GF-D8 (cell line): ENCODE measurements at regions not wholly inside any gene's neighbourhood (a gene's known extent, or its start where the extent isn't known, plus 50 kb on each side); places are given as distances from the start of the nearest gene placed in this dataset.

ENCODE experiments used
- DNase-seq: peaks from one replicate; lab custom pipeline; 2025; lab: John Stamatoyannopoulos, UW

GRCh38 chr3:41111011-41111410, 88.3 kb upstream of the CTNNB1 start:
- peak; percentile 72 for DNase-seq

GRCh38 chr3:41112466-41112865, 86.8 kb upstream of the CTNNB1 start:
- no peak for DNase-seq

- no peak for DNase-seq
Observed at GRCh38 chr3:41115069-41115468, 84.2 kb upstream of the CTNNB1 start.

GRCh38 chr3:41116851-41117250, 82.5 kb upstream of the CTNNB1 start:
- no peak for DNase-seq

- DNase-seq, result peak; percentile 98
Observed at GRCh38 chr3:41117398-41117870, 81.9 kb upstream of the CTNNB1 start.

- DNase-seq, result no peak
Observed at GRCh38 chr3:41118461-41119390, 80.6 kb upstream of the CTNNB1 start.

- DNase-seq, result no peak
Observed at GRCh38 chr3:41120460-41120859, 78.8 kb upstream of the CTNNB1 start.

- DNase-seq, result no peak
Observed at GRCh38 chr3:41125258-41125657, 74.0 kb upstream of the CTNNB1 start.

- no peak for DNase-seq
Observed at GRCh38 chr3:41126472-41126871, 72.8 kb upstream of the CTNNB1 start.

GRCh38 chr3:41126961-41127360, 72.3 kb upstream of the CTNNB1 start:
- no peak for DNase-seq

- DNase-seq, result no peak
Observed at GRCh38 chr3:41127414-41127813, 71.9 kb upstream of the CTNNB1 start.

- no peak for DNase-seq
Observed at GRCh38 chr3:41129731-41130130, 69.6 kb upstream of the CTNNB1 start.

- DNase-seq, result no peak
Observed at GRCh38 chr3:41131224-41131623, 68.1 kb upstream of the CTNNB1 start.

GRCh38 chr3:41137686-41138111, 61.6 kb upstream of the CTNNB1 start:
- no peak for DNase-seq

GRCh38 chr3:41138146-41138545, 61.2 kb upstream of the CTNNB1 start:
- DNase-seq, result no peak

- DNase-seq, result no peak
Observed at GRCh38 chr3:41138601-41139000, 60.7 kb upstream of the CTNNB1 start.

- DNase-seq, result no peak
Observed at GRCh38 chr3:41140242-41140641, 59.1 kb upstream of the CTNNB1 start.

- no peak for DNase-seq
Observed at GRCh38 chr3:41141433-41142167, 57.7 kb upstream of the CTNNB1 start.

GRCh38 chr3:41143421-41144031, 55.8 kb upstream of the CTNNB1 start:
- no peak for DNase-seq

GRCh38 chr3:41144631-41145030, 54.7 kb upstream of the CTNNB1 start:
- DNase-seq, result no peak

GRCh38 chr3:41148478-41148877, 50.8 kb upstream of the CTNNB1 start:
- DNase-seq, result no peak

- DNase-seq, result no peak
Observed at GRCh38 chr3:41148901-41149300, 50.4 kb upstream of the CTNNB1 start.
